Neural progenitor cell (in vitro differentiated cells): ENCODE measurements at regions not wholly inside any gene's neighbourhood (a gene's known extent, or its start where the extent isn't known, plus 50 kb on each side); places are given as distances from the start of the nearest gene placed in this dataset.

ENCODE experiments used
- CTCF ChIP-seq: fragments of 200-600 bp; sonication (generic); IDR thresholded peaks from 2 replicates; pipeline ENCODE4 v1.5.1; 2017; ENCODE audit warnings: antibody characterized with exemption, mild to moderate bottlenecking
- EZH2 ChIP-seq: fragments of 200-600 bp; sonication (generic); IDR thresholded peaks from 2 replicates; pipeline ENCODE4 v1.6.1; 2017; ENCODE audit warnings: antibody characterized with exemption, mild to moderate bottlenecking, moderate library complexity

DNA sequence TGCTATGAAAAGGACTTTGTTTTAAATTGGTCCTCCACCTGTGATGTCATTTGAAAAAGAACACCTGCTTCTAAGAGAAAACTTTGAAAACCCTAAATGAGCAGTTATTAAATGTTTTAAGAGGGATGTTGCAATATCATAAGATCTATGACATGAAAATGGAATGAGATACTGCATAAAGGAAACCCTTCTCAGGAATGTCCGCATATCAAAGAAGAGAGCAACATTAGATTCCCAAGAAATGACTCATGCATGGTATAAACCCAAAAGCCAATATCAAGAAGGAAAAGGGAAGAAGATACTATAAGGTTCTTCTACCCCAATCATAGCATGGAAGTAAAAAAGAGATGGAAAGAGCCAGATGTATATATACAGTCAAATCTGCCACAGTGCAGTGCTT, 627.5 kb upstream of the LMCD1 start:
- TF ChIP-seq CTCF (no peak), EZH2 (no peak)
